ENCODE measurements at regions not wholly inside any gene's neighbourhood (a gene's known extent, or its start where the extent isn't known, plus 50 kb on each side); places are given as distances from the start of the nearest gene placed in this dataset.
"Not testable (repeated sequence)": the region's sequence is repeated elsewhere in the genome, so short reads cannot be mapped to it uniquely, and the experiment has no call there.

- no peak for TF ChIP-seq CTCF (IDR thresholded peaks at IDR 0.05; ENCODE audit: poor library complexity, severe bottlenecking)
- no peaks in the 10 kb centered on the region for H3K9me3 ChIP-seq (ENCODE audit: severe bottlenecking)
- H3K36me3 ChIP-seq (ENCODE audit: low read depth), result no peaks in the 10 kb centered on the region
- ATAC-seq (ENCODE audit: low read depth) (no peak), DNase-seq (ENCODE audit: low spot score) (no peak)
- no peak overlapping the region for H3K4me3 ChIP-seq (ENCODE audit: severe bottlenecking)
- no peaks in the 10 kb centered on the region for H3K4me1 ChIP-seq (ENCODE audit: insufficient read depth, poor library complexity, severe bottlenecking)
- no peak overlapping the region for H3K27ac ChIP-seq (ENCODE audit: poor library complexity, severe bottlenecking)
- no peaks in the 10 kb centered on the region for H3K27me3 ChIP-seq (ENCODE audit: insufficient read depth, poor library complexity, severe bottlenecking)
Measured at GRCh38 chr17:21573961-21574610, 118.2 kb upstream of the KCNJ18 start.

- not testable (repeated sequence) for H3K4me1 ChIP-seq (ENCODE audit: insufficient read depth, poor library complexity, severe bottlenecking); H3K36me3 ChIP-seq (ENCODE audit: low read depth); H3K9me3 ChIP-seq (ENCODE audit: severe bottlenecking); H3K27ac ChIP-seq (ENCODE audit: poor library complexity, severe bottlenecking); ATAC-seq (ENCODE audit: low read depth); H3K4me3 ChIP-seq (ENCODE audit: severe bottlenecking); DNase-seq (ENCODE audit: low spot score); H3K27me3 ChIP-seq (ENCODE audit: insufficient read depth, poor library complexity, severe bottlenecking)
Measured at GRCh38 chr17:21574611-21575255, 117.6 kb upstream of the KCNJ18 start.

GRCh38 chr17:21578783-21579182 lies 113.5 kb upstream of the KCNJ18 start:
- H3K36me3 ChIP-seq (ENCODE audit: low read depth); H3K4me1 ChIP-seq (ENCODE audit: insufficient read depth, poor library complexity, severe bottlenecking); H3K27me3 ChIP-seq (ENCODE audit: insufficient read depth, poor library complexity, severe bottlenecking); ATAC-seq (ENCODE audit: low read depth); H3K9me3 ChIP-seq (ENCODE audit: severe bottlenecking); H3K27ac ChIP-seq (ENCODE audit: poor library complexity, severe bottlenecking); H3K4me3 ChIP-seq (ENCODE audit: severe bottlenecking); DNase-seq (ENCODE audit: low spot score): not testable (repeated sequence)

GRCh38 chr17:21592774-21593173 lies 99.5 kb upstream of the KCNJ18 start:
- no peak for ATAC-seq (ENCODE audit: low read depth)
- H3K27me3 ChIP-seq (ENCODE audit: insufficient read depth, poor library complexity, severe bottlenecking), result no peaks in the 10 kb centered on the region

GRCh38 chr17:21593452-21594105 lies 98.7 kb upstream of the KCNJ18 start:
- H3K27me3 ChIP-seq (ENCODE audit: insufficient read depth, poor library complexity, severe bottlenecking); ATAC-seq (ENCODE audit: low read depth); H3K4me3 ChIP-seq (ENCODE audit: severe bottlenecking); H3K36me3 ChIP-seq (ENCODE audit: low read depth); H3K4me1 ChIP-seq (ENCODE audit: insufficient read depth, poor library complexity, severe bottlenecking); H3K9me3 ChIP-seq (ENCODE audit: severe bottlenecking); DNase-seq (ENCODE audit: low spot score); H3K27ac ChIP-seq (ENCODE audit: poor library complexity, severe bottlenecking): not testable (repeated sequence)

More at GRCh38 chr17:21592774-21593173, 99.5 kb upstream of the KCNJ18 start:
- no peak for DNase-seq (ENCODE audit: low spot score)
- no peak overlapping the region for H3K4me3 ChIP-seq (ENCODE audit: severe bottlenecking)
- H3K4me1 ChIP-seq (ENCODE audit: insufficient read depth, poor library complexity, severe bottlenecking), result no peaks in the 10 kb centered on the region
- H3K9me3 ChIP-seq (ENCODE audit: severe bottlenecking), result no peaks in the 10 kb centered on the region
- H3K27ac ChIP-seq (ENCODE audit: poor library complexity, severe bottlenecking), result no peak overlapping the region
- TF ChIP-seq CTCF (IDR thresholded peaks at IDR 0.05; ENCODE audit: poor library complexity, severe bottlenecking), result no peak
- H3K36me3 ChIP-seq (ENCODE audit: low read depth), result no peaks in the 10 kb centered on the region

- DNase-seq (ENCODE audit: low spot score) (no peak), ATAC-seq (ENCODE audit: low read depth) (no peak)
- H3K4me1 ChIP-seq (ENCODE audit: insufficient read depth, poor library complexity, severe bottlenecking), result no peaks in the 10 kb centered on the region
- H3K36me3 ChIP-seq (ENCODE audit: low read depth), result no peaks in the 10 kb centered on the region
- no peaks in the 10 kb centered on the region for H3K9me3 ChIP-seq (ENCODE audit: severe bottlenecking)
- no peak overlapping the region for H3K27ac ChIP-seq (ENCODE audit: poor library complexity, severe bottlenecking)
- TF ChIP-seq CTCF (IDR thresholded peaks at IDR 0.05; ENCODE audit: poor library complexity, severe bottlenecking), result no peak
- H3K27me3 ChIP-seq (ENCODE audit: insufficient read depth, poor library complexity, severe bottlenecking), result no peaks in the 10 kb centered on the region
- no peak overlapping the region for H3K4me3 ChIP-seq (ENCODE audit: severe bottlenecking)
Measured at GRCh38 chr17:21595086-21595485, 97.2 kb upstream of the KCNJ18 start.
